Endodermal cell (in vitro differentiated cells): ENCODE measurements at regions not wholly inside any gene's neighbourhood (a gene's known extent, or its start where the extent isn't known, plus 50 kb on each side); places are given as distances from the start of the nearest gene placed in this dataset.
A peak's percentile ranks its signal among the peaks of the same experiment; 100 is the strongest.

Source experiments
- DNase-seq: peaks from one replicate; pipeline ENCODE4 v3.0.0-alpha.2; 2017
- H3K27ac ChIP-seq: 2 replicates; pipeline ENCODE4 v1.5.1; 2013; ENCODE audit warnings: mild to moderate bottlenecking, low read depth, low read length, moderate library complexity
- H3K27me3 ChIP-seq: 2 replicates; pipeline ENCODE4 v1.6.1; 2013; ENCODE audit warnings: mild to moderate bottlenecking, low read length, moderate library complexity; ENCODE audit not compliant: insufficient read depth, control insufficient read depth, poor library complexity, severe bottlenecking
- H3K36me3 ChIP-seq: 2 replicates; pipeline ENCODE4 v1.7.0; 2013; ENCODE audit warnings: mild to moderate bottlenecking, low read length, moderate library complexity; ENCODE audit not compliant: control insufficient read depth, insufficient read depth
- H3K4me1 ChIP-seq: one replicate; pipeline ENCODE4 v1.7.0; 2013; ENCODE audit warnings: low read length; ENCODE audit not compliant: control insufficient read depth, insufficient read depth
- H3K4me3 ChIP-seq: 2 replicates; pipeline ENCODE4 v1.5.1; 2013; ENCODE audit warnings: mild to moderate bottlenecking, low read length, moderate library complexity
- H3K9ac ChIP-seq: 2 replicates; pipeline ENCODE4 v1.6.1; 2013; ENCODE audit warnings: mild to moderate bottlenecking, low read length, moderate library complexity; ENCODE audit not compliant: poor library complexity, severe bottlenecking; ENCODE audit errors: extremely low read depth
- H3K9me3 ChIP-seq: 2 replicates; pipeline ENCODE4 v1.6.1; 2013; ENCODE audit warnings: mild to moderate bottlenecking, low read length, moderate library complexity; ENCODE audit not compliant: control insufficient read depth
- H3K27ac Mint-ChIP-seq: 2 replicates; pipeline ENCODE4 v1.8.0; 2020; ENCODE audit warnings: mixed read lengths
- H3K27me3 Mint-ChIP-seq: 2 replicates; pipeline ENCODE4 v1.8.0; 2021; ENCODE audit warnings: mild to moderate bottlenecking, mixed read lengths; ENCODE audit not compliant: insufficient read depth
- H3K36me3 Mint-ChIP-seq: 2 replicates; pipeline ENCODE4 v1.8.0; 2020; ENCODE audit warnings: low read depth, mixed read lengths
- H3K4me1 Mint-ChIP-seq: 2 replicates; pipeline ENCODE4 v1.8.0; 2020; ENCODE audit warnings: mixed read lengths
- H3K4me3 Mint-ChIP-seq: 2 replicates; pipeline ENCODE4 v1.8.0; 2020; ENCODE audit warnings: mild to moderate bottlenecking, moderate library complexity, mixed read lengths
- H3K9me3 Mint-ChIP-seq: 2 replicates; pipeline ENCODE4 v1.8.0; 2020; ENCODE audit warnings: mild to moderate bottlenecking, mixed read lengths
- CTCF ChIP-seq: fragments of 200-600 bp; sonication (generic); conservative IDR thresholded peaks from 2 replicates; pipeline ENCODE4 v1.5.0; 2021; ENCODE audit warnings: antibody characterized with exemption, mild to moderate bottlenecking
- WGBS, 2 experiments: methylation state at CpG; one replicate each; pipeline versions ENCODE4 v1.1.5 to v1.1.7; 2013; ENCODE audit warnings: missing lambda C conversion rate in 2 of 2, mixed read lengths in 1 of 2; ENCODE audit not compliant: insufficient coverage in 1 of 2, insufficient read length in 1 of 2; 5-methylcytosine and 5-hydroxymethylcytosine counted together

- Histone ChIP-seq H3K27ac (no peak overlapping the region), H3K4me1 (no peaks in the 10 kb centered on the region), H3K9ac (no peak overlapping the region), H3K4me3 (no peak overlapping the region), H3K9me3 (no peaks in the 10 kb centered on the region), H3K36me3 (no peaks in the 10 kb centered on the region), H3K27me3 (no peaks in the 10 kb centered on the region)
- H3K27ac Mint-ChIP-seq, result no peak overlapping the region
- TF ChIP-seq CTCF, result no peak
- H3K4me1 Mint-ChIP-seq, result no peaks in the 10 kb centered on the region
- no peaks in the 10 kb centered on the region for H3K27me3 Mint-ChIP-seq
- 83 to 100% methylated on average over 2 to 5 of the region's 5 CpGs for WGBS, 2 experiments
- no peaks in the 10 kb centered on the region for H3K9me3 Mint-ChIP-seq
- H3K4me3 Mint-ChIP-seq, result no peak overlapping the region
- peak; percentile 80 for DNase-seq
- H3K36me3 Mint-ChIP-seq, result no peaks in the 10 kb centered on the region
These were observed 193.0 kb upstream of the LCORL start for GRCh38 chr4:18214411-18215055.

GRCh38 chr4:18213576-18214198 lies 192.1 kb upstream of the LCORL start:
- Histone ChIP-seq H3K27me3 (no peaks in the 10 kb centered on the region), H3K4me1 (no peaks in the 10 kb centered on the region), H3K9ac (no peak overlapping the region), H3K4me3 (no peak overlapping the region), H3K36me3 (no peaks in the 10 kb centered on the region), H3K27ac (no peak overlapping the region), H3K9me3 (no peaks in the 10 kb centered on the region)
- no peaks in the 10 kb centered on the region for H3K27me3 Mint-ChIP-seq
- no peak for DNase-seq
- H3K9me3 Mint-ChIP-seq, result no peaks in the 10 kb centered on the region
- TF ChIP-seq CTCF, result no peak
- H3K4me3 Mint-ChIP-seq, result no peak overlapping the region
- H3K27ac Mint-ChIP-seq, result no peak overlapping the region
- H3K36me3 Mint-ChIP-seq, result no peaks in the 10 kb centered on the region
- H3K4me1 Mint-ChIP-seq, result no peaks in the 10 kb centered on the region
- whole genome bisulfite sequencing, 2 experiments, result 64 to 89% methylated on average over 1 to 3 of the region's 3 CpGs

DNA sequence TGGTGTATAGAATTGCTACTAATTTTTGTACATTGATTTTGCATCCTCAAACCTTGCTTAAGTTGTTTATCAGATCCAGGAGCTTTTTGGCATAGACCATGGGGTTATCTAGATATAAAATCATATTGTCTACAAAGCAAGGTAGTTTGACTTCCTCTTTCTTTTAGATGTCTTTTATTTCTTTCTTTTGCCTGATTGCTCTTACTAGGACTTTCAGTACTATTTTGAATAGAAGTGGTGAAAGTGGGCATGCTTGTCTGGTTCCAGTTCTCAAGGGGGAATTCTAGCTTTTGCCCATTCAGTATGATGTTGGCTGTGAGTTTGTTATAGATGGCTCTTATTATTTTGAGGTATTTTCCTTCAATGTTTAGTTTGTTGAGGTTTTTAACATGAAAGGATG lies 187.9 kb upstream of the LCORL start:
- no peaks in the 10 kb centered on the region for H3K27me3 ChIP-seq
- no peak overlapping the region for H3K4me3 Mint-ChIP-seq
- H3K9ac ChIP-seq, result no peak overlapping the region
- no peaks in the 10 kb centered on the region for H3K36me3 Mint-ChIP-seq
- H3K9me3 ChIP-seq, result no peaks in the 10 kb centered on the region
- DNase-seq, result no peak
- no peak for TF ChIP-seq CTCF
- H3K27ac ChIP-seq, result no peak overlapping the region
- no peaks in the 10 kb centered on the region for H3K27me3 Mint-ChIP-seq
- no peaks in the 10 kb centered on the region for H3K4me1 ChIP-seq
- no peaks in the 10 kb centered on the region for H3K9me3 Mint-ChIP-seq
- H3K36me3 ChIP-seq, result no peaks in the 10 kb centered on the region
- H3K4me1 Mint-ChIP-seq, result no peaks in the 10 kb centered on the region
- H3K4me3 ChIP-seq, result no peak overlapping the region
- no peak overlapping the region for H3K27ac Mint-ChIP-seq
